ENCODE measurements at regions not wholly inside any gene's neighbourhood (a gene's known extent, or its start where the extent isn't known, plus 50 kb on each side); places are given as distances from the start of the nearest gene placed in this dataset.

DNA sequence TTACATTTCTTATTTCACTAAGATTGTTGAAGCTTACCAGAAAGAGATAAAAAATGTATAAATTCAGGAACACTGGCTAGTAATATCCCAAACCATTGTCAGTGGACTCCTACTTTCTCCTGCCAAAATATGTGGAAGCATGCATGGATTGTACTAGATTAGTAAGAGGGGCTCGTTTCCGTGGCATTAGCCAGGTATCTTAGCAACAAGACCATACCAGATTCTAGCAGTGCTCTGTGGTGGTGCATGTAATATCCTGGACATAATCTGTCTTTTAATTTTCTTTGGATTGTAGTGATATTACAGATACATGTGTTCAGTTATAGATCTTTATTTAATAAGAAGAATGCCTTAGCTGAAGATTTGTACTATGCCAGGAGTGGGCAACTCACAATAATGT lies 371.9 kb upstream of the PITX2 start:
- Histone ChIP-seq H3K4me3 (replicated peaks in 1 of 3; ENCODE audit: insufficient read depth in 1 of 3, low read depth in 1 of 3, low read length in 3 of 3) (no peak overlapping the region), H2AFZ (ENCODE audit: low read depth, low read length) (no peak overlapping the region), H3K4me1 (ENCODE audit: control insufficient read depth, extremely low read depth, insufficient read depth, low read length) (no peaks in the 10 kb centered on the region), H4K20me1 (replicated peaks; ENCODE audit: control insufficient read depth, extremely low read depth, insufficient read depth, low read length) (no peaks in the 10 kb centered on the region), H3K9me3 (replicated peaks; ENCODE audit: control insufficient read depth, insufficient read depth, low read length) (no peaks in the 10 kb centered on the region), H3K9me1 (replicated peaks; ENCODE audit: control insufficient read depth, extremely low read depth, insufficient read depth, low read length) (no peaks in the 10 kb centered on the region), H3K79me2 (ENCODE audit: control insufficient read depth, insufficient read depth, low read length) (no peaks in the 10 kb centered on the region), H3K9ac (replicated peaks; ENCODE audit: extremely low read depth, insufficient read depth, low read length) (no peak overlapping the region), H3K4me2 (ENCODE audit: insufficient read depth, low read length) (no peak overlapping the region), H3K27me3 (ENCODE audit: control insufficient read depth in 2 of 2, insufficient read depth in 2 of 2, low read length in 2 of 2) (no peaks in the 10 kb centered on the region), H3K36me3 (ENCODE audit: control insufficient read depth in 2 of 2, extremely low read depth in 1 of 2, insufficient read depth in 2 of 2, low read length in 2 of 2) (no peaks in the 10 kb centered on the region), H3K27ac (ENCODE audit: insufficient read depth, low read depth, low read length) (no peak overlapping the region)
- FAIRE-seq (no peak), DNase-seq (ENCODE audit: low read depth, low spot score) (no peak)
- BruUV-seq (replicated peaks), result no TSS peak
- ChIA-PET POLR2A (no interaction called here), CTCF (interaction anchor here (1.6 kb wide), 1 partner anchor 18 kb away, joined by 3 read pairs; no protein-coding TSS in a partner anchor)
- intact Hi-C loops (cut with micrococcal nuclease), result no loop called here
- TF ChIP-seq, protein P1, sequence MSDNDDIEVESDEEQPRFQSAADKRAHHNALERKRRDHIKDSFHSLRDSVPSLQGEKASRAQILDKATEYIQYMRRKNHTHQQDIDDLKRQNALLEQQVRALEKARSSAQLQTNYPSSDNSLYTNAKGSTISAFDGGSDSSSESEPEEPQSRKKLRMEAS (IDR thresholded peaks at IDR 0.05; ENCODE audit: insufficient read depth, insufficient read length), result no peak
- TF ChIP-seq GATA2 (IDR thresholded peaks at IDR 0.05; ENCODE audit: insufficient read depth, insufficient read length, low read depth, low read length), result no peak
- no peak for TF ChIP-seq POLR2A (IDR thresholded peaks at IDR 0.05; ENCODE audit: low read depth, low read length)
- dilution Hi-C loops (cut with MboI; ENCODE audit: extremely low pct_ligation_motif_present, low sequenced_read_pairs), result no loop called here

DNA sequence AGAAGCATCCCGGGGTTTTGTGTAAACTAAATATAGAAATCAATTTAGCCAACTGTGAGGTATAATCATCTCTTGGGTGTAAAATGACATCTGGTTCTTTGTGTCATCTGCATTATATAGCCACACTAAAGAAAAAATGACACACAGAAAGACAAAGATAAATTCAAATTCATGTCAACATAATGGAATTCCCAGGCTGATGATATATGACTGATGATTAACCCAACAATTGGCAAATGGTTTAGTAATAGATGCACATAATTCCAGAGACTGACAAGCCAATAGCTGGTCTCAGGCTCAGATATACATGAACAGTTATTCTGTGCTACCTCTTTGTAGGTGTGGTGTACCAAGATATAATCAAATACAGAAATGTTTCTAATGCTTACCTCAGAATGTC lies 375.4 kb upstream of the PITX2 start:
- dilution Hi-C loops (cut with MboI; ENCODE audit: extremely low pct_ligation_motif_present, low sequenced_read_pairs), result no loop called here
- no TSS peak for BruUV-seq (replicated peaks)

More for the DNA sequence above, 375.4 kb upstream of the PITX2 start:
- Histone ChIP-seq H3K9ac (replicated peaks; ENCODE audit: extremely low read depth, insufficient read depth, low read length) (no peak overlapping the region), H3K27me3 (ENCODE audit: control insufficient read depth in 2 of 2, insufficient read depth in 2 of 2, low read length in 2 of 2) (no peaks in the 10 kb centered on the region), H3K9me3 (replicated peaks; ENCODE audit: control insufficient read depth, insufficient read depth, low read length) (no peaks in the 10 kb centered on the region), H3K27ac (ENCODE audit: insufficient read depth, low read depth, low read length) (no peak overlapping the region), H3K79me2 (ENCODE audit: control insufficient read depth, insufficient read depth, low read length) (no peaks in the 10 kb centered on the region), H3K4me3 (replicated peaks in 1 of 3; ENCODE audit: insufficient read depth in 1 of 3, low read depth in 1 of 3, low read length in 3 of 3) (no peak overlapping the region), H2AFZ (ENCODE audit: low read depth, low read length) (no peak overlapping the region), H3K4me2 (ENCODE audit: insufficient read depth, low read length) (no peak overlapping the region), H3K9me1 (replicated peaks; ENCODE audit: control insufficient read depth, extremely low read depth, insufficient read depth, low read length) (no peaks in the 10 kb centered on the region), H4K20me1 (replicated peaks; ENCODE audit: control insufficient read depth, extremely low read depth, insufficient read depth, low read length) (no peaks in the 10 kb centered on the region), H3K4me1 (ENCODE audit: control insufficient read depth, extremely low read depth, insufficient read depth, low read length) (no peaks in the 10 kb centered on the region), H3K36me3 (ENCODE audit: control insufficient read depth in 2 of 2, extremely low read depth in 1 of 2, insufficient read depth in 2 of 2, low read length in 2 of 2) (no peaks in the 10 kb centered on the region)
- intact Hi-C loops (cut with micrococcal nuclease), result no loop called here
- no peak for TF ChIP-seq JUN (IDR thresholded peaks at IDR 0.05; ENCODE audit: borderline replicate concordance, insufficient read depth, insufficient read length, low read depth)
- TF ChIP-seq POLR2AphosphoS5 (IDR thresholded peaks at IDR 0.05; ENCODE audit: insufficient read depth, low read depth, low read length), result no peak
- no peak for TF ChIP-seq FOS (IDR thresholded peaks at IDR 0.05; ENCODE audit: borderline replicate concordance, insufficient read depth, low read length)
- TF ChIP-seq POLR2A (IDR thresholded peaks at IDR 0.05; ENCODE audit: low read depth, low read length), result no peak
- no peak for TF ChIP-seq GATA2 (IDR thresholded peaks at IDR 0.05; ENCODE audit: insufficient read depth, insufficient read length, low read depth, low read length)
- no peak for TF ChIP-seq MYC (IDR thresholded peaks at IDR 0.05; ENCODE audit: low read depth, low read length)
- TF ChIP-seq, protein P2, sequence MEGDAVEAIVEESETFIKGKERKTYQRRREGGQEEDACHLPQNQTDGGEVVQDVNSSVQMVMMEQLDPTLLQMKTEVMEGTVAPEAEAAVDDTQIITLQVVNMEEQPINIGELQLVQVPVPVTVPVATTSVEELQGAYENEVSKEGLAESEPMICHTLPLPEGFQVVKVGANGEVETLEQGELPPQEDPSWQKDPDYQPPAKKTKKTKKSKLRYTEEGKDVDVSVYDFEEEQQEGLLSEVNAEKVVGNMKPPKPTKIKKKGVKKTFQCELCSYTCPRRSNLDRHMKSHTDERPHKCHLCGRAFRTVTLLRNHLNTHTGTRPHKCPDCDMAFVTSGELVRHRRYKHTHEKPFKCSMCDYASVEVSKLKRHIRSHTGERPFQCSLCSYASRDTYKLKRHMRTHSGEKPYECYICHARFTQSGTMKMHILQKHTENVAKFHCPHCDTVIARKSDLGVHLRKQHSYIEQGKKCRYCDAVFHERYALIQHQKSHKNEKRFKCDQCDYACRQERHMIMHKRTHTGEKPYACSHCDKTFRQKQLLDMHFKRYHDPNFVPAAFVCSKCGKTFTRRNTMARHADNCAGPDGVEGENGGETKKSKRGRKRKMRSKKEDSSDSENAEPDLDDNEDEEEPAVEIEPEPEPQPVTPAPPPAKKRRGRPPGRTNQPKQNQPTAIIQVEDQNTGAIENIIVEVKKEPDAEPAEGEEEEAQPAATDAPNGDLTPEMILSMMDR (IDR thresholded peaks at IDR 0.05; ENCODE audit: extremely low read depth in 1 of 2, insufficient read depth in 1 of 2, low read depth in 1 of 2, low read length in 2 of 2), result no peak
- TF ChIP-seq EZH2 (IDR thresholded peaks at IDR 0.05; ENCODE audit: borderline replicate concordance, low read depth, low read length, severe bottlenecking), result no peak
- TF ChIP-seq, protein P1 (IDR thresholded peaks at IDR 0.05; ENCODE audit: insufficient read depth, insufficient read length), result no peak
- CTCF ChIA-PET, result no interaction called here
- DNase-seq (ENCODE audit: low read depth, low spot score) (no peak), FAIRE-seq (no peak)
- POLR2A ChIA-PET, result no interaction called here

Measured in endothelial cell of umbilical vein (primary cell).